Eye (tissue), 1 donor: ENCODE measurements at regions not wholly inside any gene's neighbourhood (a gene's known extent, or its start where the extent isn't known, plus 50 kb on each side); places are given as distances from the start of the nearest gene placed in this dataset.

ENCODE experiments used
- DNase-seq: peaks from one replicate; pipeline ENCODE4 v3.0.0-alpha.2; 2015

DNA sequence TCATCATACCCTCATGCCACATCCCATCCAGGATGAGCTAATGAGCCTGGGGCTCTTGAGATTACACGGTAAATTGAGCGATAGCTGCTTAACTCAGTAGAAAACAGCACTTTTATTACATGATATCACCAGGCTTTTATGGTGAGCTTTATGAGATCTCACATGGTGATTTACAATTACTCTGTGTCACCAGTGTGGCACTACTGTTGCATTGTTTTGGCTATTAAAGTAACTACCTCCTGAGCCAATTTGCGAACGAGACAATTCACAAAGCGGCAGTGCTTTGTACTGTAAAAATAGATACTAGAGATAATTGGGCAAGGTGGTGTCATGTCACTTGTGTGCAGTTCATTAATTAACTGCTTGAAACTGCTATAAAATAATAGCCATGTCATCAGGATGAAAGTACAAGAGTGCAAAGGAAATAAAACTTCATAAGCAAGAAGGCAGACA is 767.7 kb upstream of the ADGRL2 start:
- peak; percentile 33 for DNase-seq

DNA sequence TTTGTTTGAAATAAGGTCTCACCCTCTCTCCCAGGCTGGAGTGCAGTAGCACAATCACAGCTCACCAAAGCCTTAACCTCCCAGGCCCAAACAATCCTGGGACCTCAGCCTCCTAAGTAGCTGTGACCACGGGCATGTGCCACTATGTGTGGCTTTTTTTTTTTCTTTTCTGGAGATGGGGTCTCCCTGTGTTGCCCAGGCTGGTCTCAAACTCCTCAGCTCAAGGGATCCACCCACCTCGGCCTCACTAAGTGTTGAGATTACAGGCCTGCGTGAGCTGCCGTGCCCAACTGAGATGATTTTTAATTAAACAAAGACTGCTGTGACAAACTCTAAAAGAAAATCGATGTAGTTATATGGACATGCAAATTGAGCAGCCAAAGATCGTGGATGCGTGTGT is 768.4 kb upstream of the ADGRL2 start:
- no peak for DNase-seq

DNA sequence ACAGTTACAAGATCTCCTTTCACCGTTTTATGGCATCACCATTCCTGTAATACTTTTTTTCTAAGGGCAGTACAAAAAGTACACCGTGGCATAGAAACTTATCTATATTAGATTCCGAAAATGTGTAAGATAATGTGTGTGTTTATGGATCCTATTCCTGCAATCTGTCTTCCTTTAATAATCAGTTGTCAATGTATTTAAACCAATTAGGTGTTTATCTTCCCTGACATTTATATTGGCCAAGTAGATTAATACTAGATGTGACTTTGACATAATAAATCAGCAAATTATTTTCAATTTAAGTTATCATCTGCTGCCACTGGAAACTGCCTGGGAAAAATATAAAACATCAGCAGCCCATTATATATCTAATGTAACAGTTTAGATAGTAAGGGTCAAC is 770.3 kb upstream of the ADGRL2 start:
- DNase-seq, result no peak

DNA sequence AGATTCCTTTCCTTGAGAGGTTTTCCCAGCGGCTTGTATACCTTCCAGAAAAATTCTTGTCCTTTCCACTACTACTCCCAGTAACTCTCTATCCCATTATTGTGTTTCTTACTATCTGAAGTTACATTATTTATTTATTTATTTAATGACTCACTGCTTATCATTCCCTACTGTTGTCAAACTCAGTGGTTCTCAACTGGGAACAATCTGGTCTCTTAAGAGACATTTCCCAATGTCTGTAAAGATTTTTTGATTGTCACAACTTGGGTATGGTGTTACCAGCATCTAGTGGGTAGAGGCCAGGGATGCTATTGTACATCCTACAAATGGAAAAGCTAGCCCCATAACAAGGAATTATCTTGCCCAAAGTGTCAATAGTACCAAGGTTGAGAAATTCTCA is 771.5 kb upstream of the ADGRL2 start:
- DNase-seq, result no peak

DNA sequence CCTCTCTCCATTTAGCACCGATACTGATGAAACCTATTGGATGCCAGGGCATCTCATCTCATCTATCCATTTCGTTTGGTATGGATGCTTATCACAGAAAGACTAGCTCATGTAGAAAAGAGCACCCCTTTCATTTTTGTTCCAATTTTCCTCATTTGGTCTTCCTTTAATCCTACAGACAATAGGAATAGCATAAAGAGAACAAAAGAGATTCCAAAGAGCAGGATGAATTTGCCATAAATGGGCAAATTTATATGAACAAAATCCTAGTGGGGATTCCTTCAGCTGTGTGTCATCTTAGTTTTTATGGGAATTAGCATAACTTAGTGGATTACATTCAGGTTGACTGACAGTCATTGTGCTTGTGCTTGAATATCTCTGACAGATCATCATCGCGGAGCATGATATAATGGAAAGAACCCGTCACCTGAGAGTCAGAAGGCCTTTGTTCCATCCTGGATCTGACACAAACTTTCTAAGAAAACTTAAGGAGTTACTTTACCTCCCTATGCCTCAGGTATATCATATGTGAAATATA is 777.5 kb upstream of the ADGRL2 start:
- DNase-seq, result no peak

DNA sequence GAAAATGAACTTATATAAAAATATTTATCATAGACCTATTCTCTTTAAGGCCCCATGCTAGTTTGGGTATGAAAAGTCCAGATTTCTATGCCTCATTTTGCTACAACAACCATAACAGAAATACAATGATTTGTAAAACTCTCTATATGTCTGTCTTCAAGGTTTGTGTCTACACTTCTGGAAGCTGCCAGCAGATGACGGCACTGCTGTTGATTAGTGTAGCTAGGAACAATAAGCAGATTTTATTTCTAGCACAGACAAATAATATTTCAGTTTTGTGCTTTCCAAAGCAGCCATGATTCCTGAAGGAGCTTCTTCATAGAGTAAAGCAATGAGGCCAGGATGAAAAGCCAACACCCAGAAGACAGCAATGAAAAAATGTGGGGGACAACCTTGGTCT is 779.6 kb upstream of the ADGRL2 start:
- DNase-seq, result no peak

DNA sequence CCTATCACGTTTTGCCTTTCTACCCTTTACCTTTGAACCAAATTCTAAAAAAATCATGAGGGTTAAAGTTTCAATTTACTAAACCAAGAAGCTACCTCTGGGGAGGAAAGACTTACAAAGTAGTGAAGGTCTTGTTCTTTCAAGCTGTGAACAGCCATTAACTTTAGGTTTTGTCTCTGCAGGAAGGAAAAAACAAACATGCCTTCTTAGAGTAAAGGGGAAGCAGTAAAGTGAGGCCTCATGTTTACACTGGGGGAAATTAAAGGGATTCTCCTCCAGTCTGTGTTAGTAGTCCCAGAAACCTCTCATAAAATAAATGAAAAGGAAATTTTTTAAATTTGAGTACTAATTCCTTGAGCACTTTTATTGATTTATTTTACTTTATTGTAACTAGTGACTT is 780.2 kb upstream of the ADGRL2 start:
- DNase-seq, result no peak

DNA sequence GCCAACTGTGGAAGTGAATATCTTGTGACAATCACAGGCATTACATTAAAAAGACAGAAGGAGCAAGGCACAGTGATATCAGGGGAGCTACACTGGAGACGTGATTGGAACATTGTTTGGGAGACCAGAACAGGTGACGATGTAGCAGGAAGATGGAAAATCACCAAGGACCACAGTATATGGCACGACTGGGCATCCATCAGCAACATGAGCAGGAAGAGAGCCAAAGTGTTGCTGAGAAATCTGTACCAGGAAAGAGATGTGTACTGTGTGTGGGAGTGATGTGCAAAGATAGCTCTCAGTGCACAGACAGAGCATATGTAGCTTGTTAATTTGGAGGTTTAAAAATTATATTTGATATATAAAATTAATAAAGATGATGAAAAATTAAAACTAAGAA is 790.6 kb upstream of the ADGRL2 start:
- no peak for DNase-seq

DNA sequence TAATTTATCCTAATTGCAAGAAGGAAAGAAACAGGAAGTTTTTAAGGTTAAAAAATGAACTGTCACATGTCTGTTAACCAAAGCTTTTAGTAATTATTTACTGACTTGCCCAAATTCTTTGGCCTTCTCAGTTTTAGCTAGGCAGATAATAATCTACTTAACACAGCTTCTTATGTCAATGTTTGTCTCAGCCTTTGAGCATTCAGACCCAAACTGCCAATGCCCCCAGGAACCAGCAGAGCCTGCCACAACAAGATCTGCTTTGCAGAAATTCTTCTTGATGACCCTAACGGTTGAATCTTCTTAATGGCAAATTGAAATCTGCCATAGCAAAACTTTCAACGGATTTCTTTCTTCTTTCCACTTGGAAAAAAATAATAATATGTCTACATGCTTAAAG is 792.4 kb upstream of the ADGRL2 start:
- DNase-seq, result no peak

DNA sequence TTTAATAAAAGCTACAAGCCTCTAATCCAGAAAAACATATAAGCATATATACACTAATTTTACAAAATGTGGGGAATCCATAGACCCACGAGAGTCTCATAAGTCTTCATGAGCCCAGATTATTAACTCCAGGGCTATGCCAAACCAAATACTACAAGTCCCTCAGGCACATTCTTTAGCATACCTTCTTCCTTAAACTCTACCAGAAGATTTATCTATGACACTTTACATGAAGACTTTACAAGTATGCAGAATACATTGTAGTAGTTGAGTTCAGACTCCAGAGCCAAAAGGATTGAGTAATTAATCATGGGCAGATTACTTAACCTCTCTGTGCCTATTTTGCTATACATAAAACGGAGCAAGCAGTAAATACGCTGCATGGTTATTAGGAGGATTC is 793.7 kb upstream of the ADGRL2 start:
- no peak for DNase-seq

DNA sequence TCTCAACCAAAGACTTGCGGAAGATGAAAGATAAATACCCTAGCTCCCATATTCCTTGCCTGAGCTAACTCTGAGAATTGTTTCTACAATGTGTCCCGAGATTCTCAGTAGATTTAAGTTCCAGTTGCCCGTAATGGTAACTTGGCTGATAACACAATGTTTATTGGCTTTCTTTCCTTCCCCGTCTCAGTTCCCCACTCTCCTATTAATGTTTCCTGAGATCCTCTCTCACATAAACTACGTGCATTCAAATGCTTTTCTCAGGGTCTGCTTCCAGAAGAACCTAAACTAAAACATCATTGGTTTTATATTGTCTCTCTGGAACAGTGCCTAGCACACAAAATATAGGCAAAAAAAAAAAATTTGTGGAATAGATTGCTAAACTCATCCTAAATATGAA is 794.2 kb upstream of the ADGRL2 start:
- DNase-seq, result no peak

DNA sequence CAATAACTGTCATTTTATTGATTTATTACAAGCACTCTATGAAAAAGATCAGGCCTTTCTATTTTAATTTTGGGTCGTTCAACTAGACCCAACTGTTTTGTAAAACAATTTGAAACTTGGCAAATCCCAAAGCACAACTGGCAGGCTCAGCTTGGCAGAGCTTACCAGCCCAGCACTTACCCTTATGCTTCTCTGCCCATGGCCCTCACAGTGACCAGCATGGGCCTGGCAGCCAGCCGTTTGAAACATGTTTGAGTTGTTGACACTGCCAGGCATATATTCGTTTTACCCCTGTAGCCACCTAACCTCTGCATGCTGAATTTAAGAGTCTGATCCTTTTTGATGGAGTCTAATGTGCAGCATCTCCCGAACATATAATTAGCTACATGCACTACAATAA is 796.7 kb upstream of the ADGRL2 start:
- DNase-seq, result no peak

DNA sequence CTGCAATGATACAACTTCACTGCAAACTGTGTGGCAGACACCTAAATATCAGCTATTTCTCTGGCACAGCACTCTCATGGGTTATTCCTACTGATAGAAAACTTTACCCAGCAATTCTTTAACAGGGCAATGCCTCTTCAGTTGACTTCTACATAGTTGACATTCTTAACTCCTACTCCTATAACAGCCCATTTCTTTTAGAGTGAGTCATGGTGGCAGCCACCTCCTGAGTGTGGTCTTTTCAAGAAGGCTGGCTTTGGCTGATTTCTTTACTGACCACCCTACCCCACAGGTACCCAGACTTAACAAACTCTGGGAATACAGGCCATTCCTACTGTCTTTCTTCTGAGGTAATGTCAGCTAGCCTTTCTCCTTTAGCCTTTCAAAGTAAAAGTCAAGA is 805.8 kb upstream of the ADGRL2 start:
- no peak for DNase-seq

DNA sequence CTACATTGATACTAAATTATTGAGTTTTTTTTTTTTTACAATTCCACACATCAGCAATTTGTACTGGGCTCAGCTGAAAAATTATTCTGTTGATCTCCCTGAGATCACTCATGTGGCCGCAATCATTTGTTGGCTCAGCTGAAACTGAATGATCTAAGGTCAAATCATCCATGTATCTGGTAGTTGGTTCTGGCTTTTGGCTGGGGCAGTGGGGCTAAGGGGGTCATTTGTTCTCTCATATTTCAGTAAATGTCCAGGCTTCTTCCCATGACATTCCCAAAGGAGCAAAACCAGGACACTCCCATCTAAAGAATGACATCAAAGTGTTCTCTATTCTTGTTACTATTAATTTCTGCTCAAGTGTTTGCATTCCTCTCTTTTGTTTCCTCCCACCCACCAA is 806.7 kb upstream of the ADGRL2 start:
- no peak for DNase-seq

DNA sequence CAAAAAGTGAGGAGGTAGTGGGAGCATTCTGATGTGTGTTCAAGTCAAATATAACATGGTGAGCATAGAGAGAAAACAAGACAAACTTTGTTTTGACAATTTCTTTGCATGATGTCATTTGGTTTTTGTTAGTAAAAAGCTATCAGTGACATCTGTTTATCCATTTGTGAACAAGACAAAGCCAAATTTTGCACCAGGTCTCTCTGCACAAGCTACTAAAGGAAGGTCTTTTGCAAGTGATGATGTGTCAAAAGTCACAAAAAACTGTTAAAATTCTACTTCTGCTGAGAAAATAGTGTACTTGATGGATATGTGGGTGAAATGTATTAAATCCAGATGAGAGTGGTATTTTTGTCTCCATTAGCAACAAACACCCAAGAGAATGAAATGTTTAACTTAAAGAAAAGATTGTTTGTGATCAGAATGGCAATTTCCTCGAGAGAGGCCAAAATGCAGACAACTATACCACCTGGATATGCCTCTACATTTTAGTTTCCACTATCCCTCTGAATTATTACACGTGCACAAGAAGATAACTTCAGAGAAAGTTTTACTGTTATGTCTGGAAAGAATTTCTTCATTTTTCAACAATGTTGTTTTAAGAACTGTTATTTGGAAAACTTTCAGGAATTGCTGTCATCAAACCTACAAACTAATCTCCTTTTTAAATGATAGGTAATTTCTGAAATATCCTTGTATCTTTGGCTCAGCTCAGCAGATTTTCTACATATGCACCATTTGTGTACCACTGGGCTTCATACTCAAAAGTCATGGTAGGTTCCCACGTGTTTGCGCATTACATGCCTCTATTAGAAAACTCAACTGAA is 807.4 kb upstream of the ADGRL2 start:
- DNase-seq, result peak; percentile 29

DNA sequence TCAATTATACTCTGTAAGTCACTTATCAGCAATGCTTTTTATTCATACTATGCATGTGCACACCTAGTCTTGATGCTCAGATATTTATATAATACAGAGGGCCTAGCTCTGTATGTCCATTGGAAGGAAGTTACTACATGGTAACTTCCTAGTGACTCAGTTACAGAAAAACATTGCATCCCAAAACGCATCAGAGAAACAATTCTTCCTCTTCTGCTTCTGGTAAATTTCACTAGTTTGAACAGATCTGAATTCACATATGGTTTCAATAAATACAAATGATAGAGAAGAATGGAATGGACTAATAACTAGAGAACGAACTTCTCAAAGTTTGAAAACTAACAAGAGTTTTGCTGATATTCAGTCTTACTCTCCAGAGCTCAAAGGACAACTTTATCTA is 811.3 kb upstream of the ADGRL2 start:
- DNase-seq, result no peak

DNA sequence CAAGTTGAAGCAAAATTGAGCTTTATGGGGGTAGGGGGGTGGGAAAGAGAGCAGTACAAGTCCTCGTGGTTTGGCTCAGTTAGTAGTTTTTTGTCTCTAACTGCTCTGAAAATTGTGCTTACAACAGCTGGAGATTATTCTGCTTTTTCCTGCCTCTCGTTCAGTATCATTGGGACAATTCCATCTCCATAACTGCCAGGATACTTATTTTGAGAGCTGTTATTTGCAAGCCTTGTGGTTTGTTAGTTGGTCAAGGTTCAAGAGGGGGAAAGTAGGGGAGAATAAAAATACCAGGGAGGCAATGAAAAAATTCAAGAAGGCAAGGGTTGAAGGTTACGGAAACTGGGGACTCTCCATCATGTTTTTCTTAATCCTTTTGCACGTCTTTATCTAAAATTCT is 811.8 kb upstream of the ADGRL2 start:
- DNase-seq, result no peak

DNA sequence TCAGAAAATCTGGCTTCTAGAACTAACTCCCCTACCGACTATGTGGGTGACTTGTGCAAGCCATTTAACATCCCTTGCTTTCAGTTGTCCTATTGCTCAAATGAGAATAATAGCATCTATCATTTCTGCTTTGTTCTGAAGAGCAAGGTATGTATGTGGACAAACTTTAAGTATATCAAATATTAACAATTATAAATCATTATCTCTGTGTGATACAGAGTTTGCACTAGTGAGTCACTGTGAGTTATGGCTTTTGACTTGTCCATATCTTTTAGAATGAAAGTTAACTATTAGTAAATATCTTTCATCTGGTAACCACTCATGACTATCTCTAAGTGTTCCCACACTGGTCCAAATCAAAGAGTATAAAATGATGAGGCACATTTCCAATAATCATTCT is 812.9 kb upstream of the ADGRL2 start:
- no peak for DNase-seq

DNA sequence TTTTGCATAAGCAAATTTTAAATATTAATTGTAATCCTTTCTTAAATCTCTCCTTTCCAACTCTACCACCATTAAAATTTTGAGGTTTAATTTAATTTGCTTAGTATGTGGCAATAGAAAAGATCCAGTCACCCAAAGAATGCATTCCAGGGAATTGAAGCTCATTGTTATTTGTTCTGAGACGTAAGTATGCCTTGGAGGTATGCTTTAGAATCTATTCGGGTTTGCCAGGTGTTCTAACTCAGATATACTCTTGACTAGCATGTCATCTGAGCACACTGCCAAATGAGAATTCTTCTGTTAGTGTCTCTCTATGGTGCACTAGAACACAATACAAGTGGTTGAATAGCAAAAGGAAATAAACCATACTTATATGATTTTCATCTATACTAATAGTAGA is 813.6 kb upstream of the ADGRL2 start:
- no peak for DNase-seq

DNA sequence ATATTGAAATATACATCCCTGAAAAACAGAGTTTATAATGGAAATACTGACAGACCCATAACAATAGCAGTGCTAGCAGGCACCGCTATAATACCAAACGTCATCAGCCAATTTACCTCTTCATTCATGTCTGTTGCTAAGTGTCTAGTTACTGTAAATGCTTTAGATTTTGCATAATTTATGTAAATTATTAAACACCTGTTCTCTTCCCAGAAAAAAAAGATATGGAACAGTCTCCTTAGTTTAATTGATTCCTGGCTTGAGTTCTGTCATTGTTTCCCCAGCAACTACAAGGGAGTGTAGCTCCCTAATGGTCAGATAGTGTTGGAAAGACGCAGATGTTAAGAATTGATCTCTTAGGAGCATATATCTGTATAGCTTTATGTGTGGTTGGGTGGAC is 817.9 kb upstream of the ADGRL2 start:
- no peak for DNase-seq

DNA sequence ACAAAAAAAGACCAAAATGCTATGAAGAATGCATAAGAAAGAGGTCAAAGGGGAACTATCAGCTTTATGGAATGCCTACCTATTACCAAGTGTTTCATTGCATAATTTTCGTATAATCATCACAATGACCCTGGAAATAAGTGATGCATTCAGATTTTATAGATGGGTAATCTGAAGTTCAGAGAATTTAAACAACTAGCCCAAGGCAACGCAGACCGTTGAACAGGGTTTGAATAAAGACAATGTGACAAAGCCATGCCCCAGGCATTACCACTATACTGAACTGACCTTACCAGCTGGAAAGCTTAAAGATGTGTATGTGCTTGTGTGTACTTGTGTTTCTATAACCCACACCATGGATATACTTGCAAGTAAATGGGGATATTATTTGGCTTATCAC is 827.6 kb upstream of the ADGRL2 start:
- no peak for DNase-seq

DNA sequence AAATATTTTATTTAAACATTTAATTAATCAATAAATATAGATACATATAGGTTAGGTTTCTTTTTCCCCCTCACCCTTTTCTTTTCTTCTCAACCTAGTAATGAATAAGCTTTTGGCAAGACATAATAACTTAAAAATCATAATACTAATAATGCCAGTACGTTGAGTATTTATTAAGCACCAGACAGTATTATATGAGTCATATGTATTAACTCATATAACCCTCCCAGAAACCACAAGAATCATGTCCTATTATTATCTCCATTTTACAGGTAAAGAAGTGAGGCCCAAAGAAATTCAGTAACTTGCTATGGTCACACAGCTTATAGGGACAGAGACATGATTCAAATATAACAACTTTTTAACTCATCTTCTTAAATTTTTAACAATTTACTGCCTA is 834.5 kb upstream of the ADGRL2 start:
- no peak for DNase-seq

DNA sequence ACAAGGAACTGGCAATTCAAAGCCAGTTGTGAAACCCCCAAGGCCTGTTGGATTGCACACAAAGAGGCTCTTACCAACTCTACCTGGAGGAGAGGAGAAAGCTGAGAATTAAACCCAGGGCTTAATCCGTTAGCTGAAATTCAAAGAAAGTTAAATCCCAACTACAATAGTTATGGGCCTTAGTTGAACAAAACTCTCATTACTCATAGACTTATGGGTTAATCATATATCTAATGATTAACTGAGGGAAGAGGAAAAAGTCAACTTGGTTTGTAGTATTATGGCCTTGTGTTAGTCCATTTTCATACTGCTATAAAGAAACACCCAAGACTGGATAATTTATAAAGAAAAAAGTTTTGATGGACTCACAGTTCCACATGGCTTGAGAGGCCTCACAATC is 838.2 kb upstream of the ADGRL2 start:
- no peak for DNase-seq

DNA sequence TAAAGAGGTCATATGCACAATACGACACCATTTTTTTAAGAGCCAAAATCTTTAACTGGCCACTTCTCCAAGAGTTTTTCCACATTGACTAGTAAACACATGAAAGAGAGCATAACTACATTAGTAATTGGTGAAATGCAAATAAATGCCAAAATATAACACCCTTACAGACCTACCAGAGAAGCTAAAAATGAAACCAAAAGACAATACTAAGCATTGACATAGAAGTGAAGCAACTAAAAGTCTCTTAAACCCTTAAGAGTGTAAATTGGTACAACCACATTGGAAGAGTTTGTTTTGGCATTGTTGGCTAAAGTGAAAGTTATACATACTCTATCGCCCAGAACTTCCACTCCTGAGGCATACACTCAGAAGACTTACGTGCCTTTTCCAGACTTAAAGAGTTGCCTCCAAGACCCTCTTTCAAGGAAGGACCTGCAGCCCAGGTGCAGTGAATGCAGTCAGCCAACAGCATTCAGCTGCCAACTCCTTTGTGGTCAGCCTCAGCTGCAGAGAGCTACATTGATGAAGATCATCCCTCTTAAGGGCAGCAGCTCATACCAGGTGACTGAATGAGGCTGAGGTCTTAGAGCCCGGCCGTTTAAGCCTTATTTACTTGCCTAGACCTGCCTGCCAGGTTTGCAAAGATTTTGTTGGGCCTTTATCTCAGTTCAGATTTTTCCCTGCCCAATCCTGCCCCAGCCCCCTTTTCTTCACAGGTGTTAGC is 839.1 kb upstream of the ADGRL2 start:
- no peak for DNase-seq
